ENCODE measurements at regions not wholly inside any gene's neighbourhood (a gene's known extent, or its start where the extent isn't known, plus 50 kb on each side); places are given as distances from the start of the nearest gene placed in this dataset.

- TF ChIP-seq, protein P1, sequence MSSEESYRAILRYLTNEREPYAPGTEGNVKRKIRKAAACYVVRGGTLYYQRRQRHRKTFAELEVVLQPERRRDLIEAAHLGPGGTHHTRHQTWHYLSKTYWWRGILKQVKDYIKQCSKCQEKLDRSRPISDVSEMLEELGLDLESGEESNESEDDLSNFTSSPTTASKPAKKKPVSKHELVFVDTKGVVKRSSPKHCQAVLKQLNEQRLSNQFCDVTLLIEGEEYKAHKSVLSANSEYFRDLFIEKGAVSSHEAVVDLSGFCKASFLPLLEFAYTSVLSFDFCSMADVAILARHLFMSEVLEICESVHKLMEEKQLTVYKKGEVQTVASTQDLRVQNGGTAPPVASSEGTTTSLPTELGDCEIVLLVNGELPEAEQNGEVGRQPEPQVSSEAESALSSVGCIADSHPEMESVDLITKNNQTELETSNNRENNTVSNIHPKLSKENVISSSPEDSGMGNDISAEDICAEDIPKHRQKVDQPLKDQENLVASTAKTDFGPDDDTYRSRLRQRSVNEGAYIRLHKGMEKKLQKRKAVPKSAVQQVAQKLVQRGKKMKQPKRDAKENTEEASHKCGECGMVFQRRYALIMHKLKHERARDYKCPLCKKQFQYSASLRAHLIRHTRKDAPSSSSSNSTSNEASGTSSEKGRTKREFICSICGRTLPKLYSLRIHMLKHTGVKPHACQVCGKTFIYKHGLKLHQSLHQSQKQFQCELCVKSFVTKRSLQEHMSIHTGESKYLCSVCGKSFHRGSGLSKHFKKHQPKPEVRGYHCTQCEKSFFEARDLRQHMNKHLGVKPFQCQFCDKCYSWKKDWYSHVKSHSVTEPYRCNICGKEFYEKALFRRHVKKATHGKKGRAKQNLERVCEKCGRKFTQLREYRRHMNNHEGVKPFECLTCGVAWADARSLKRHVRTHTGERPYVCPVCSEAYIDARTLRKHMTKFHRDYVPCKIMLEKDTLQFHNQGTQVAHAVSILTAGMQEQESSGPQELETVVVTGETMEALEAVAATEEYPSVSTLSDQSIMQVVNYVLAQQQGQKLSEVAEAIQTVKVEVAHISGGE (CRISPR knock-in tag; IDR thresholded peaks at IDR 0.05): no peak
These were observed 635.1 kb upstream of the KLF12 start (continued) for GRCh38 chr13:74769333-74769732.

DNA sequence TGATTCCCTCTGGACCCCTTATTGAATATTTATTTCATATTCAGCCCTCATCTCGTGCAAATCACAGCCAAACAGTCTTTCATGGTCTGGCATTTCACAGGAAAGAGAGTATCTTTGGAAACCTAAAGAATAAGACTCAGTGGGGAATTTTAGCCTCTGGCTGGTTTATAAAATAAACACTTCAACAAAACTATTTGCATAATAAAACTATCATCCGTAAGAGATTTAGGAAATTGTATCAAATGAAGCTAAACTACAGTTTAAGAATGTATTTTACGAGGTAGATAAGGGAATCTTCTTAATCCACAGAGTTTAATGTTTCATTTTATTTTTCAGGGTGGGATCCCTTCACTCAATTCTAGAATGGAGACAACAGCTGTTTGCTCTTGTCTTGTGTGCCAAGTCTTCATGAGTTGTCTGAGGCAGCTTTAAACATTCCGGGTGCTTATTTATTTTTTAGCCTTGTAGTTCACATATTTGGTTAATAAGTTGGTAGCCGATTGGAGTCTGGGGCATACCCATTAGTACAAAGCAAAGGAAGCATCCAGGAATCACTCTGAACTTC is 634.4 kb upstream of the KLF12 start:
- Histone ChIP-seq H3K79me2 (ENCODE audit: control insufficient read depth, insufficient read depth, low read length) (no peaks in the 10 kb centered on the region), H3K27me3 (ENCODE audit: control insufficient read depth in 2 of 2, insufficient read depth in 2 of 2, low read length in 2 of 2) (no peaks in the 10 kb centered on the region), H3K4me1 (replicated peaks in 1 of 2; ENCODE audit: control insufficient read depth in 2 of 2, insufficient read depth in 2 of 2, low read length in 2 of 2) (no peaks in the 10 kb centered on the region), H3K9ac (ENCODE audit: insufficient read depth in 1 of 2, low read depth in 2 of 2, low read length in 2 of 2) (no peak overlapping the region), H4K20me1 (replicated peaks; ENCODE audit: control insufficient read depth, insufficient read depth, low read length) (no peaks in the 10 kb centered on the region), H3K36me3 (ENCODE audit: control insufficient read depth, insufficient read depth, low read length) (no peaks in the 10 kb centered on the region), H2AFZ (ENCODE audit: low read depth, low read length) (no peak overlapping the region), H3K4me3 (no peak overlapping the region), H3K4me2 (ENCODE audit: insufficient read depth, low read length) (no peak overlapping the region), H3K9me1 (ENCODE audit: control insufficient read depth, insufficient read depth, low read length) (no peaks in the 10 kb centered on the region), H3K27ac (ENCODE audit: extremely low read depth, low read depth, low read length) (no peak overlapping the region), H3K9me3 (replicated peaks; ENCODE audit: control insufficient read depth, insufficient read depth, low read depth, low read length) (no peaks in the 10 kb centered on the region)
- DNase-seq (ENCODE audit: extremely low read depth in 1 of 4, low spot score in 3 of 4) (no peak), ATAC-seq (no peak), FAIRE-seq (no peak)
- BruUV-seq (replicated peaks): no TSS peak
- in situ Hi-C loops (cut with MboI): no loop called here
- intact Hi-C loops (cut with micrococcal nuclease): no loop called here
- TF ChIP-seq MNT (conservative IDR thresholded peaks at IDR 0.05): no peak
- TF ChIP-seq RFX7 (CRISPR knock-in tag; IDR thresholded peaks at IDR 0.05): no peak
- TF ChIP-seq, protein P2, sequence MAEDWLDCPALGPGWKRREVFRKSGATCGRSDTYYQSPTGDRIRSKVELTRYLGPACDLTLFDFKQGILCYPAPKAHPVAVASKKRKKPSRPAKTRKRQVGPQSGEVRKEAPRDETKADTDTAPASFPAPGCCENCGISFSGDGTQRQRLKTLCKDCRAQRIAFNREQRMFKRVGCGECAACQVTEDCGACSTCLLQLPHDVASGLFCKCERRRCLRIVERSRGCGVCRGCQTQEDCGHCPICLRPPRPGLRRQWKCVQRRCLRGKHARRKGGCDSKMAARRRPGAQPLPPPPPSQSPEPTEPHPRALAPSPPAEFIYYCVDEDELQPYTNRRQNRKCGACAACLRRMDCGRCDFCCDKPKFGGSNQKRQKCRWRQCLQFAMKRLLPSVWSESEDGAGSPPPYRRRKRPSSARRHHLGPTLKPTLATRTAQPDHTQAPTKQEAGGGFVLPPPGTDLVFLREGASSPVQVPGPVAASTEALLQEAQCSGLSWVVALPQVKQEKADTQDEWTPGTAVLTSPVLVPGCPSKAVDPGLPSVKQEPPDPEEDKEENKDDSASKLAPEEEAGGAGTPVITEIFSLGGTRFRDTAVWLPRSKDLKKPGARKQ (CRISPR knock-in tag; IDR thresholded peaks at IDR 0.05): no peak
- CTCF ChIA-PET (ENCODE audit: low intra/inter-chr PET ratio): no interaction called here
- 0% methylated on average over 5 of the region's 5 CpGs for WGBS (ENCODE audit: insufficient coverage, low coverage, missing lambda C conversion rate)
- POLR2A ChIA-PET: interaction anchor here (1.3 kb wide), 1 partner anchor 12 kb away, joined by 3 read pairs; no protein-coding TSS in a partner anchor

All from K562 (cell line).